ENCODE measurements at regions not wholly inside any gene's neighbourhood (a gene's known extent, or its start where the extent isn't known, plus 50 kb on each side); places are given as distances from the start of the nearest gene placed in this dataset.

DNA sequence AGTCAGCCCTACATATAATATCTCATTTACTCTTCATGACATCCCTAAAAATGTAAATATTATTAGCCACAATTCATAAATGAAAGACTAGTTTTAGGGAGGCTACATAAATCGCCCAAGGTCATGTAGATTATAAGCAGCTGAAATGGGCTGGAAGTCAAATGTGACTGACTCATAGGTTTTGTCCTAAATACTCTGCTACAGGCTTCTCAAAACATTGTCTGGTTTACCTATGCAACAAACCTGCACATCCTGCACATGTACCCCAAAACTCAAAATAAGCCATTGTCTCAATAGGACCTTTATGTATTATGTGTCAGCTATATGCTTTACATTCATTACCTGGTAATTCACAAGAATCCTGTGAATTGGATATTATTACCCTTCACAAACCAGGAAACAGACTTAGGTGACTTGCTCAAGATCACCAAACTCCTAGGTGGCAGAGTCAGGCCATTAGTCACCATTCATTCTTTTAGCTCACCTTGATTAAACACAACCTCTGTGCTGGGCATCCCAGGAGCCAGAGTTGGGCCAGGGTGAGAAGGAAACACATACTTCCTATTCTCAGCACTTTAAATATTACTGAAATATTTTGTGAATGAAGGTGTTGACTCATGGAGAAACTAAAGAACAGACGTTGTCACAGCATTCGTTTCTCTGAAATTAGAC is 69.4 kb upstream of the CPO start:
- TF ChIP-seq FOXA1 (IDR thresholded peaks at IDR 0.05) (no peak), FOXA2 (IDR thresholded peaks at IDR 0.05) (no peak), SP1 (IDR thresholded peaks at IDR 0.05) (no peak), HNF4A (conservative IDR thresholded peaks at IDR 0.05) (no peak), TAF1 (conservative IDR thresholded peaks at IDR 0.05) (no peak), RXRA (IDR thresholded peaks at IDR 0.05) (no peak), HNF4G (IDR thresholded peaks at IDR 0.05) (no peak), EGR1 (IDR thresholded peaks at IDR 0.05; ENCODE audit: low read depth in 2 of 2) (no peak), REST (IDR thresholded peaks at IDR 0.05) (no peak), RAD21 (IDR thresholded peaks at IDR 0.05) (no peak), YY1 (IDR thresholded peaks at IDR 0.05) (no peak), NR2F2 (IDR thresholded peaks at IDR 0.05) (no peak), GABPA (IDR thresholded peaks at IDR 0.05 in 1 of 2, conservative IDR thresholded peaks at IDR 0.05 in 1 of 2) (no peak), JUND (IDR thresholded peaks at IDR 0.05) (no peak)
- TF ChIP-seq, protein P1, sequence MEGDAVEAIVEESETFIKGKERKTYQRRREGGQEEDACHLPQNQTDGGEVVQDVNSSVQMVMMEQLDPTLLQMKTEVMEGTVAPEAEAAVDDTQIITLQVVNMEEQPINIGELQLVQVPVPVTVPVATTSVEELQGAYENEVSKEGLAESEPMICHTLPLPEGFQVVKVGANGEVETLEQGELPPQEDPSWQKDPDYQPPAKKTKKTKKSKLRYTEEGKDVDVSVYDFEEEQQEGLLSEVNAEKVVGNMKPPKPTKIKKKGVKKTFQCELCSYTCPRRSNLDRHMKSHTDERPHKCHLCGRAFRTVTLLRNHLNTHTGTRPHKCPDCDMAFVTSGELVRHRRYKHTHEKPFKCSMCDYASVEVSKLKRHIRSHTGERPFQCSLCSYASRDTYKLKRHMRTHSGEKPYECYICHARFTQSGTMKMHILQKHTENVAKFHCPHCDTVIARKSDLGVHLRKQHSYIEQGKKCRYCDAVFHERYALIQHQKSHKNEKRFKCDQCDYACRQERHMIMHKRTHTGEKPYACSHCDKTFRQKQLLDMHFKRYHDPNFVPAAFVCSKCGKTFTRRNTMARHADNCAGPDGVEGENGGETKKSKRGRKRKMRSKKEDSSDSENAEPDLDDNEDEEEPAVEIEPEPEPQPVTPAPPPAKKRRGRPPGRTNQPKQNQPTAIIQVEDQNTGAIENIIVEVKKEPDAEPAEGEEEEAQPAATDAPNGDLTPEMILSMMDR (IDR thresholded peaks at IDR 0.05; ENCODE audit: low read depth, low read length, missing input control): no peak
- TF ChIP-seq, protein P2, sequence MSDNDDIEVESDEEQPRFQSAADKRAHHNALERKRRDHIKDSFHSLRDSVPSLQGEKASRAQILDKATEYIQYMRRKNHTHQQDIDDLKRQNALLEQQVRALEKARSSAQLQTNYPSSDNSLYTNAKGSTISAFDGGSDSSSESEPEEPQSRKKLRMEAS (IDR thresholded peaks at IDR 0.05): no peak
- no peaks in the 10 kb centered on the region for H3K9me3 ChIP-seq (ENCODE audit: control insufficient read depth in 4 of 4, low read length in 3 of 4)
- H3K4me1 ChIP-seq (ENCODE audit: control insufficient read depth in 4 of 4, insufficient read depth in 4 of 4, low read length in 3 of 4): no peaks in the 10 kb centered on the region
- no peak overlapping the region for H3K9ac ChIP-seq (ENCODE audit: low read depth in 1 of 2, low read length in 2 of 2)
- H3K27me3 ChIP-seq (ENCODE audit: control insufficient read depth in 4 of 4, insufficient read depth in 4 of 4, low read length in 3 of 4): no peaks in the 10 kb centered on the region
- H3K36me3 ChIP-seq (ENCODE audit: control insufficient read depth in 4 of 4, insufficient read depth in 3 of 4, low read depth in 1 of 4, low read length in 3 of 4): no peaks in the 10 kb centered on the region
- no peak for DNase-seq (ENCODE audit: low spot score)
- WGBS: 85% methylated on average over 3 of the region's 3 CpGs
- no peak overlapping the region for H3K27ac ChIP-seq (ENCODE audit: low read depth in 1 of 2, low read length in 2 of 2)
- H3K4me3 ChIP-seq (ENCODE audit: low read depth in 1 of 3, low read length in 3 of 3): no peak overlapping the region

DNA sequence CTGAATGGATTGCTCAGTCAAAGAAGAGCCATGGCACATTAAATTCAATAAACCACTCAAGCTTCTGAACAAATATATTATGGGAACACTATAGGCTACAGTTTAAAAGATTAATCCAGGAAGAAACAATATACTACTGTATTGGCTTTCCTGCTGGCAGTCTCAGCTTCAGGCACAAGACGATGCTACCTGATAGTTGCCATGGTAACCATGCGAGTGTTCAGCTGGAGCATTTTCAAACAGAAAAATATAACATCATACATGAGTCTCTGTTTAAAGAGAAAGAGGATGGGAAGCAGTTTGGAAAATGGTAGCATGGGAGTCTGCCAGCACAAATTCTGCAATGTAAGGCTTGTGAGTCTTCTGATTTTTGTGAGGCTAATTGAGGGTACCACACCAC is 65.9 kb upstream of the CPO start:
- WGBS: 49% methylated on average over 2 of the region's 2 CpGs
- Histone ChIP-seq H3K9ac (ENCODE audit: low read depth in 1 of 2, low read length in 2 of 2) (no peak overlapping the region), H3K4me3 (ENCODE audit: low read depth in 1 of 3, low read length in 3 of 3) (no peak overlapping the region), H3K9me3 (ENCODE audit: control insufficient read depth in 4 of 4, low read length in 3 of 4) (no peaks in the 10 kb centered on the region), H3K4me1 (ENCODE audit: control insufficient read depth in 4 of 4, insufficient read depth in 4 of 4, low read length in 3 of 4) (no peaks in the 10 kb centered on the region), H3K36me3 (ENCODE audit: control insufficient read depth in 4 of 4, insufficient read depth in 3 of 4, low read depth in 1 of 4, low read length in 3 of 4) (no peaks in the 10 kb centered on the region), H3K27me3 (ENCODE audit: control insufficient read depth in 4 of 4, insufficient read depth in 4 of 4, low read length in 3 of 4) (no peaks in the 10 kb centered on the region), H3K27ac (ENCODE audit: low read depth in 1 of 2, low read length in 2 of 2) (no peak overlapping the region)
- no peak for DNase-seq (ENCODE audit: low spot score)
- TF ChIP-seq, protein P1 (IDR thresholded peaks at IDR 0.05; ENCODE audit: low read depth, low read length, missing input control): no peak
- no peak for TF ChIP-seq SP1 (IDR thresholded peaks at IDR 0.05)
- TF ChIP-seq HNF4A (conservative IDR thresholded peaks at IDR 0.05): no peak
- no peak for TF ChIP-seq TAF1 (conservative IDR thresholded peaks at IDR 0.05)
- no peak for TF ChIP-seq YY1 (IDR thresholded peaks at IDR 0.05)
- TF ChIP-seq GABPA (IDR thresholded peaks at IDR 0.05 in 1 of 2, conservative IDR thresholded peaks at IDR 0.05 in 1 of 2): no peak
- TF ChIP-seq, protein P3, sequence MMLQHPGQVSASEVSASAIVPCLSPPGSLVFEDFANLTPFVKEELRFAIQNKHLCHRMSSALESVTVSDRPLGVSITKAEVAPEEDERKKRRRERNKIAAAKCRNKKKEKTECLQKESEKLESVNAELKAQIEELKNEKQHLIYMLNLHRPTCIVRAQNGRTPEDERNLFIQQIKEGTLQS (IDR thresholded peaks at IDR 0.05): no peak
- no peak for TF ChIP-seq RXRA (IDR thresholded peaks at IDR 0.05)
- TF ChIP-seq NR2F2 (IDR thresholded peaks at IDR 0.05): no peak
- TF ChIP-seq, protein P4, sequence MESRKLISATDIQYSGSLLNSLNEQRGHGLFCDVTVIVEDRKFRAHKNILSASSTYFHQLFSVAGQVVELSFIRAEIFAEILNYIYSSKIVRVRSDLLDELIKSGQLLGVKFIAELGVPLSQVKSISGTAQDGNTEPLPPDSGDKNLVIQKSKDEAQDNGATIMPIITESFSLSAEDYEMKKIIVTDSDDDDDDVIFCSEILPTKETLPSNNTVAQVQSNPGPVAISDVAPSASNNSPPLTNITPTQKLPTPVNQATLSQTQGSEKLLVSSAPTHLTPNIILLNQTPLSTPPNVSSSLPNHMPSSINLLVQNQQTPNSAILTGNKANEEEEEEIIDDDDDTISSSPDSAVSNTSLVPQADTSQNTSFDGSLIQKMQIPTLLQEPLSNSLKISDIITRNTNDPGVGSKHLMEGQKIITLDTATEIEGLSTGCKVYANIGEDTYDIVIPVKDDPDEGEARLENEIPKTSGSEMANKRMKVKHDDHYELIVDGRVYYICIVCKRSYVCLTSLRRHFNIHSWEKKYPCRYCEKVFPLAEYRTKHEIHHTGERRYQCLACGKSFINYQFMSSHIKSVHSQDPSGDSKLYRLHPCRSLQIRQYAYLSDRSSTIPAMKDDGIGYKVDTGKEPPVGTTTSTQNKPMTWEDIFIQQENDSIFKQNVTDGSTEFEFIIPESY (IDR thresholded peaks at IDR 0.05): no peak
- TF ChIP-seq, protein P2 (IDR thresholded peaks at IDR 0.05): no peak
- no peak for TF ChIP-seq JUND (IDR thresholded peaks at IDR 0.05)
- TF ChIP-seq RAD21 (IDR thresholded peaks at IDR 0.05): no peak
